T-helper 17 cell (primary cell): ENCODE measurements at regions not wholly inside any gene's neighbourhood (a gene's known extent, or its start where the extent isn't known, plus 50 kb on each side); places are given as distances from the start of the nearest gene placed in this dataset.

ENCODE experiments used
- ATAC-seq: fragments of 150-1000 bp; cut with Tn5 transposase; 2 replicates; pipeline ENCODE4 v1.10.0; 2021; ENCODE audit warnings: mild to moderate bottlenecking, moderate library complexity
- DNase-seq, 3 donors: peaks; one replicate each; pipeline versions ENCODE4 v3.0.0 to v3.0.0-alpha.2; 2020 to 2021
- H3K9me3 ChIP-seq: one replicate; pipeline ENCODE4 v1.7.0; 2013; ENCODE audit warnings: low read length, mild to moderate bottlenecking; ENCODE audit not compliant: control insufficient read depth, poor library complexity, severe bottlenecking
- H3K27ac Mint-ChIP-seq: one replicate; pipeline ENCODE4 v1.8.0; 2022; ENCODE audit warnings: mild to moderate bottlenecking, moderate library complexity, mixed read lengths
- H3K27me3 Mint-ChIP-seq: one replicate; pipeline ENCODE4 v1.8.0; 2022; ENCODE audit warnings: mixed read lengths
- H3K36me3 Mint-ChIP-seq: one replicate; pipeline ENCODE4 v1.8.0; 2022; ENCODE audit warnings: low read depth, mixed read lengths
- H3K4me1 Mint-ChIP-seq: one replicate; pipeline ENCODE4 v1.8.0; 2022; ENCODE audit warnings: mild to moderate bottlenecking, mixed read lengths
- H3K4me3 Mint-ChIP-seq: one replicate; pipeline ENCODE4 v1.8.0; 2022; ENCODE audit warnings: mild to moderate bottlenecking, moderate library complexity, mixed read lengths

- Mint-ChIP-seq H3K27me3 (no peaks in the 10 kb centered on the region), H3K36me3 (no peaks in the 10 kb centered on the region), H3K4me3 (no peak overlapping the region), H3K4me1 (no peaks in the 10 kb centered on the region), H3K27ac (no peak overlapping the region)
- DNase-seq, result no peak
- no peak for ATAC-seq
- H3K9me3 ChIP-seq, result no peaks in the 10 kb centered on the region
These were observed 1010.1 kb upstream of the FLRT2 start for GRCh38 chr14:84519836-84520235.

GRCh38 chr14:84520711-84521338, 1009.1 kb upstream of the FLRT2 start:
- H3K27ac Mint-ChIP-seq, result no peak overlapping the region
- H3K4me3 Mint-ChIP-seq, result no peak overlapping the region
- H3K27me3 Mint-ChIP-seq, result no peaks in the 10 kb centered on the region
- ATAC-seq (no peak), DNase-seq (no peak)
- no peaks in the 10 kb centered on the region for H3K4me1 Mint-ChIP-seq
- H3K36me3 Mint-ChIP-seq, result no peaks in the 10 kb centered on the region
- no peaks in the 10 kb centered on the region for H3K9me3 ChIP-seq

GRCh38 chr14:84523746-84524145, 1006.2 kb upstream of the FLRT2 start:
- DNase-seq (no peak), ATAC-seq (no peak)
- Mint-ChIP-seq H3K4me3 (no peak overlapping the region), H3K4me1 (no peaks in the 10 kb centered on the region), H3K36me3 (no peaks in the 10 kb centered on the region), H3K27me3 (no peaks in the 10 kb centered on the region), H3K27ac (no peak overlapping the region)
- H3K9me3 ChIP-seq, result no peaks in the 10 kb centered on the region

DNA sequence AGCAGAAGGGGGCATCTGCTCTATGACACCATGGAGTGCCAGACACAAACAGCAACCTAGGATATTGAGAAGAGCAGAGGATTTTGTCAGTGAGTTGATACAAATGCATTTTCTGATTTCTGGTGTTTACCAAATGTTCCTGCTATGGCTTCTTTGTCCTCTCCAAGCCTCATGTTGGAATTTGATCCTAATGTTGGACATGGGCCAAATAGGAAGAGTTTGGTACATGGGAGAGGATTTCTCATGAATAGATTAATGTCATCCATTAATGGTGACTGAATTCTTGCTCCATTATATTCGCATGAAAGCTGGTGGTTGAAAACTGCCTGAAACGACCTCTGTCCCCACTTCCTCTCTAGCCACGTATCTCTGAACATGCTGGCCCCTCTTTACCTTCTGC, 1002.2 kb upstream of the FLRT2 start:
- H3K4me1 Mint-ChIP-seq, result no peaks in the 10 kb centered on the region
- H3K36me3 Mint-ChIP-seq, result no peaks in the 10 kb centered on the region
- no peak for ATAC-seq

DNA sequence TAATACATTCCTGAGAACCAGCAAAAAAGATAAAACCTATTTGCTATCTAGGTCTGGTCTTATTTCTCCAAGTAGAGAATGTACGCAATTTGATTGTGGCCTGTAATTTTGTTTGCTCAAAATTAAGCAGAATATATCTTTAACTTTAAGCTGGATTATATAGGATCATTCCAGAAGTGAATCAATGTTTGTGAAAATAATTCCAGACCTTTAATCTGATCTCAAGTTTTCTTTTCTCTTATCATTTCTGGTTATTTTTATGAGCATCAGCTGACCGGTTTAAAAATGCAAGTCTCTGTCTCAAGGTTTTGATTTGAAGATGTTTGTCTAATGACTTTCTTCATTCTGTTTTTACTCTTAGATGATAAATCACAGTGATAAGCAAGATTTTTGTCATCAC, 997.9 kb upstream of the FLRT2 start:
- Mint-ChIP-seq H3K4me1 (no peaks in the 10 kb centered on the region), H3K27ac (no peak overlapping the region), H3K36me3 (no peaks in the 10 kb centered on the region), H3K27me3 (no peaks in the 10 kb centered on the region), H3K4me3 (no peak overlapping the region)
- no peak for ATAC-seq
- no peaks in the 10 kb centered on the region for H3K9me3 ChIP-seq
- DNase-seq, result no peak

More for the DNA sequence above, 1002.2 kb upstream of the FLRT2 start:
- Mint-ChIP-seq H3K27me3 (no peaks in the 10 kb centered on the region), H3K27ac (no peak overlapping the region), H3K4me3 (no peak overlapping the region)
- no peaks in the 10 kb centered on the region for H3K9me3 ChIP-seq
- DNase-seq, result no peak

- Mint-ChIP-seq H3K27me3 (no peaks in the 10 kb centered on the region), H3K4me1 (no peaks in the 10 kb centered on the region), H3K36me3 (no peaks in the 10 kb centered on the region), H3K4me3 (no peak overlapping the region), H3K27ac (no peak overlapping the region)
- no peaks in the 10 kb centered on the region for H3K9me3 ChIP-seq
- ATAC-seq, result no peak
- no peak for DNase-seq
These were observed 996.7 kb upstream of the FLRT2 start for GRCh38 chr14:84533181-84533725.

DNA sequence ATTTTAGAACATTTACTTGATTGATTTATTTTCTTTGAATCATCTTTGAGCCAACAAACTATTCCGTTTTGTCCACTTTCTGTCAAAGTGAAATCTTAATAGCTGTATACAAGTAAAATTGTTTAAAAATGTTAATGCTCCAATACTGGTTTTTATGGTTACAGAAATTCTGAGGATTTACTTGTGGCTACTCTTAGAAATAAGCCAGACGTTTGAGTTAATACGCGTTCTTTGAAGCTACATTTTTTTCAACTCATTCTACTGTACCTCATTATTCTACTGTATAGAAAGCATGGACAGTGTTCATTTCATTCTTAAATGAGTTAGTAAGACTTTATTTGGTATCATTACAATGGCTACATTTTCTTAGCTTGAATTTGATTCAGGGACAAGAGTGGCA, 996.2 kb upstream of the FLRT2 start:
- Mint-ChIP-seq H3K27me3 (no peaks in the 10 kb centered on the region), H3K27ac (no peak overlapping the region), H3K36me3 (no peaks in the 10 kb centered on the region), H3K4me1 (no peaks in the 10 kb centered on the region), H3K4me3 (no peak overlapping the region)
- H3K9me3 ChIP-seq, result no peaks in the 10 kb centered on the region
- DNase-seq (no peak), ATAC-seq (no peak)

DNA sequence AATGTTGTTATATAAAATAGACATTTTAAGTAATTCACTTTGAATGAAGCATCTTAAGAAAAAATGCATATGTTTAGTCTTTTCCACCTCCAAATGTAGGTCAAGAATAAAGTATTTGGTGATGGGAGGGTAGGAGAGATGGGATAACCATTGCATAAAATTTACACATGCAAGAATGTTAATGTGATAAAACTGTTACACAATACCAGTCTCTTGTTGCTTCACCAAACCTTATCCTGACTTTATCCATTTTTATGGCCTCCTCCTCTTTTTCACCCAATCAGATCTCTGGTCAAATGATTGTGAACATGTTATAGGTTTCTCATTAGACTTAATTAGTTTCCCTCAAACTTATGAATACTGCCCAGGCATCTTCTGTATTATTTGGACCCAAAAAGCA, 994.5 kb upstream of the FLRT2 start:
- Mint-ChIP-seq H3K36me3 (no peaks in the 10 kb centered on the region), H3K4me3 (no peak overlapping the region), H3K27ac (no peak overlapping the region), H3K27me3 (no peaks in the 10 kb centered on the region), H3K4me1 (no peaks in the 10 kb centered on the region)
- no peaks in the 10 kb centered on the region for H3K9me3 ChIP-seq
- DNase-seq (no peak), ATAC-seq (no peak)

DNA sequence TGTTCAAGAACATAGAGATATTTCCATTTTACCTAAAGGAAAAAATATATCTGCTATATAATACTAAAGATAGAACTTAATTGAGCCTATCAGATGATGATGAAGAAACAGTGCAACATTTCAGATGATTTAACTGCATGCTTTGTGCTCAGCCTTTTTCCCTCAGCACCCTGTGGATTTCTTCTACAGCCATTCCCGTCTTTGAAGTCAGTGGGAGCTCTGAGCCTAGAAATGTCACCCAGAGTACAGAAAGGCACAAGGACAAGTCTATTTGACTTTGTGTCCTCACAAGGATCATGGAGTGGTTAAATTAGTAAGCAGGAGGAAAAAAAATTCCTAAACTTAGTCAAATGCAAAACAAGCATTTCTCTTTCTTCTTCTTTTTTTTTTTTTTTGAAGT, 994.0 kb upstream of the FLRT2 start:
- ATAC-seq, result no peak
- no peak for DNase-seq
- Mint-ChIP-seq H3K27ac (no peak overlapping the region), H3K36me3 (no peaks in the 10 kb centered on the region), H3K27me3 (no peaks in the 10 kb centered on the region), H3K4me1 (no peaks in the 10 kb centered on the region), H3K4me3 (no peak overlapping the region)
- H3K9me3 ChIP-seq, result no peaks in the 10 kb centered on the region

GRCh38 chr14:84541018-84541417, 988.9 kb upstream of the FLRT2 start:
- H3K4me3 Mint-ChIP-seq, result no peak overlapping the region
- H3K27ac Mint-ChIP-seq, result no peak overlapping the region
- no peak for DNase-seq
- H3K4me1 Mint-ChIP-seq, result no peaks in the 10 kb centered on the region
- H3K36me3 Mint-ChIP-seq, result no peaks in the 10 kb centered on the region
- no peaks in the 10 kb centered on the region for H3K27me3 Mint-ChIP-seq
- H3K9me3 ChIP-seq, result no peaks in the 10 kb centered on the region
- ATAC-seq, result no peak

GRCh38 chr14:84543859-84544258, 986.1 kb upstream of the FLRT2 start:
- no peaks in the 10 kb centered on the region for H3K36me3 Mint-ChIP-seq
- no peak overlapping the region for H3K27ac Mint-ChIP-seq
- ATAC-seq (no peak), DNase-seq (no peak)
- H3K4me1 Mint-ChIP-seq, result no peaks in the 10 kb centered on the region
- H3K4me3 Mint-ChIP-seq, result no peak overlapping the region
- no peaks in the 10 kb centered on the region for H3K27me3 Mint-ChIP-seq
- H3K9me3 ChIP-seq, result no peaks in the 10 kb centered on the region

DNA sequence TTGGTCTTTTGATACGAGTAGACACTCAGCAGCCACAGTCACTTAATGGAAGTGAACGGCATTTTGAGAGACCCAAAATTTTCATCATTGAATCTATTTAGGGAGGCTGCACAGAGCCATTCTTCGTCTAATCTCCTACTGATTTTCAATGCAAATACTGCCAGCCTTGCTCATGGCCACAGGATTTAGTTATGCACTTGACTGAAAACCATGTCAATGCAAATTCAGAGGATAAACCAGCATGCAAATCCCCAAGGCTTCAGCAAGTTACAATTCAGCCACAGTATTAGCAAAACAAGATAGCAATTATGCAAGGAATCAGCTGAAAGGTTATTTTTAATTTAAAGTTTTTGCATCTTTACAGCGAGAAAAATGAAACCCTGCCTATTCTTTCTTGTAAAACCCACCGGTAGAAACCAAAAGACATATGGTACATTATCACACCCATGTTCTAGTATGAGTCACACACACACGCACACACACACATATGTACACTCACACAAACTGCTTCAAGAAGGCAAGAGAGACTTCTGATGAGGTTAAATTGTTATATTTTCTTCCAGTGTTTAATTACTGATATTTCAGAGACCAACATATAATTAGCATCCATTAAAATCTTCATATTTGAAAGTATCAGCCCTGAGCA, 985.3 kb upstream of the FLRT2 start:
- no peak for ATAC-seq
- H3K27ac Mint-ChIP-seq, result no peak overlapping the region
- H3K27me3 Mint-ChIP-seq, result no peaks in the 10 kb centered on the region
- DNase-seq, result no peak
- H3K36me3 Mint-ChIP-seq, result no peaks in the 10 kb centered on the region
- no peaks in the 10 kb centered on the region for H3K4me1 Mint-ChIP-seq
- no peaks in the 10 kb centered on the region for H3K9me3 ChIP-seq
- no peak overlapping the region for H3K4me3 Mint-ChIP-seq

DNA sequence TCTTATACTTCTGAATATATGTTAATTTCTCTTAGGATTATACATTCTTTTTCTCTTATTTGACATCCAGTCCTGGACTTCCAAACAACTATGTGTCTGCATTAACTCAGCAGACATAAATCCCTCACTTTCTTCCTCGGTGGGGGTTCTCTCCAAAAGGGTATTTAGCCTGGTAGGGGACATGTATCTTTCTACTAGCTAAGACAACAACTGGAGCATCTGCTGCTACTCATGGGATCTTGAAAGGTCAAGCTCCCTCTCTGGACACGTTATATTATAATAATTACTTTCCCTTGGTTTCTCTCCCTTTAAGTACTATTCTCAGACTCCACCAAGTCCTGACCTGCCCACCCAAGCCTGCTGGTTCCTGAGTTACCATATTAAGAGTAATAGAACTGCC, 983.7 kb upstream of the FLRT2 start:
- no peak overlapping the region for H3K4me3 Mint-ChIP-seq

GRCh38 chr14:84554136-84554535, 975.8 kb upstream of the FLRT2 start:
- Mint-ChIP-seq H3K4me1 (no peaks in the 10 kb centered on the region), H3K27ac (no peak overlapping the region), H3K27me3 (no peaks in the 10 kb centered on the region), H3K4me3 (no peak overlapping the region), H3K36me3 (no peaks in the 10 kb centered on the region)
- no peak for ATAC-seq
- H3K9me3 ChIP-seq, result peaks cover 4% of the 10 kb centered on the region
- no peak for DNase-seq

More for the DNA sequence above, 983.7 kb upstream of the FLRT2 start:
- no peak for DNase-seq
- ATAC-seq, result no peak
- H3K9me3 ChIP-seq, result peaks cover 4% of the 10 kb centered on the region
- H3K27me3 Mint-ChIP-seq, result no peaks in the 10 kb centered on the region
- no peaks in the 10 kb centered on the region for H3K36me3 Mint-ChIP-seq
- H3K27ac Mint-ChIP-seq, result no peak overlapping the region
- no peaks in the 10 kb centered on the region for H3K4me1 Mint-ChIP-seq
